SK-N-SH (cell line): ENCODE measurements at regions not wholly inside any gene's neighbourhood (a gene's known extent, or its start where the extent isn't known, plus 50 kb on each side); places are given as distances from the start of the nearest gene placed in this dataset.

ENCODE experiments used
- CTCF ChIA-PET: fragments of 300-600, 350-600 bp; formaldehyde crosslinking; extraction: SDS; loops from one replicate; lab custom pipeline; 2021; lab: Yijun Ruan, JAX
- POLR2A ChIA-PET: fragments of 350-600 bp; sonication (Branson Sonifier 250); formaldehyde crosslinking; extraction: SDS; loops from one replicate; lab custom pipeline; 2020; ENCODE audit warnings: antibody characterized with exemption, inconsistent platforms; lab: Yijun Ruan, JAX
- DNase-seq: peaks from one replicate; pipeline ENCODE4 v3.0.0; 2012
- H2AFZ ChIP-seq: fragments of 200-600 bp; sonication (generic); 2 replicates; pipeline ENCODE4 v1.8.1; 2016; ENCODE audit warnings: antibody characterized with exemption, mild to moderate bottlenecking, low read depth
- H3F3A ChIP-seq: fragments of 200-600 bp; sonication (generic); replicated peaks from 2 replicates; pipeline ENCODE3; 2016; ENCODE audit warnings: antibody characterized with exemption, mild to moderate bottlenecking; ENCODE audit not compliant: insufficient read depth
- H3K27ac ChIP-seq, 2 experiments: fragments of 200-500 bp in 1 of 2; fragments of 200-600 bp in 1 of 2; sonication (Bioruptor generic) in 1 of 2; sonication (generic), shearing (Covaris generic) in 1 of 2; 2 replicates each; pipeline versions ENCODE4 v1.5.1 to v1.6.1; 2014 to 2016; ENCODE audit warnings: low read depth in 2 of 2, inconsistent platforms in 1 of 2, low read length in 1 of 2, mild to moderate bottlenecking in 1 of 2, mixed read lengths in 1 of 2
- H3K27me3 ChIP-seq: fragments of 200-600 bp; sonication (generic), shearing (Covaris generic); 2 replicates; pipeline ENCODE4 v1.6.1; 2016; ENCODE audit warnings: mixed run types; ENCODE audit not compliant: insufficient read depth
- H3K36me3 ChIP-seq, 2 experiments: fragments of 200-500 bp in 1 of 2; fragments of 200-600 bp in 1 of 2; sonication (Bioruptor generic) in 1 of 2; sonication (generic) in 1 of 2; replicated peaks in 1 of 2; 2 replicates each; pipeline versions ENCODE3 to v1.5.1; 2014 to 2016; ENCODE audit warnings: low read length in 1 of 2, mild to moderate bottlenecking in 1 of 2; ENCODE audit not compliant: insufficient read depth in 2 of 2, control insufficient read depth in 1 of 2
- H3K4me1 ChIP-seq, 2 experiments: fragments of 200-500 bp in 1 of 2; fragments of 200-600 bp in 1 of 2; sonication (Bioruptor generic) in 1 of 2; sonication (generic), shearing (Covaris generic) in 1 of 2; 2 replicates each; pipeline versions ENCODE4 v1.5.1 to v1.6.1; 2014 to 2016; ENCODE audit warnings: low read depth in 1 of 2, low read length in 1 of 2, mixed run types in 1 of 2; ENCODE audit not compliant: insufficient read depth in 2 of 2, control insufficient read depth in 1 of 2
- H3K4me2 ChIP-seq: fragments of 200-600 bp; sonication (generic), shearing (Covaris generic); 2 replicates; pipeline ENCODE4 v1.6.1; 2017; ENCODE audit warnings: mixed run types
- H3K4me3 ChIP-seq, 2 experiments: fragments of 200-500 bp in 1 of 2; fragments of 200-600 bp in 1 of 2; sonication (Bioruptor generic) in 1 of 2; sonication (generic), shearing (Covaris generic) in 1 of 2; 2 replicates each; pipeline versions ENCODE4 v1.5.1 to v1.8.1; 2014 to 2016; ENCODE audit warnings: low read depth in 2 of 2, inconsistent platforms in 1 of 2, low read length in 1 of 2, mild to moderate bottlenecking in 1 of 2, mixed read lengths in 1 of 2, moderate library complexity in 1 of 2
- H3K79me2 ChIP-seq: fragments of 200-600 bp; sonication (generic); 2 replicates; pipeline ENCODE4 v1.8.1; 2017; ENCODE audit warnings: mild to moderate bottlenecking; ENCODE audit not compliant: insufficient read depth
- H3K9ac ChIP-seq: fragments of 200-600 bp; sonication (generic); 2 replicates; pipeline ENCODE4 v1.6.1; 2017; ENCODE audit warnings: mixed run types
- H3K9me2 ChIP-seq: fragments of 200-600 bp; sonication (generic); 2 replicates; pipeline ENCODE4 v1.6.1; 2017; ENCODE audit warnings: mixed run types
- H3K9me3 ChIP-seq: fragments of 200-600 bp; sonication (generic); 2 replicates; pipeline ENCODE4 v1.6.1; 2017; ENCODE audit warnings: mixed run types, mild to moderate bottlenecking, moderate library complexity
- H4K20me1 ChIP-seq: fragments of 200-600 bp; sonication (generic); 2 replicates; pipeline ENCODE4 v1.6.1; 2017; ENCODE audit warnings: mild to moderate bottlenecking, mixed run types; ENCODE audit not compliant: insufficient read depth
- CHD2 ChIP-seq: fragments of 150-350 bp; IDR thresholded peaks from 2 replicates; pipeline ENCODE4 v1.6.1; 2018; ENCODE audit warnings: low read length; ENCODE audit not compliant: partially characterized antibody
- ELF1 ChIP-seq: IDR thresholded peaks from 2 replicates; pipeline ENCODE4 v1.4.0; 2012
- EP300 ChIP-seq, 2 experiments: IDR thresholded peaks; 2 replicates each; pipeline versions ENCODE4 v1.4.0 to v1.6.1; 2012; ENCODE audit warnings: borderline replicate concordance in 1 of 2, low read depth in 1 of 2, low read length in 1 of 2
- EZH2phosphoT487 ChIP-seq: fragments of 200-600 bp; sonication (generic); IDR thresholded peaks from 2 replicates; pipeline ENCODE4 v1.6.1; 2017; ENCODE audit warnings: low read depth, mixed run types, mild to moderate bottlenecking, antibody characterized with exemption, moderate library complexity, borderline replicate concordance
- FOSL2 ChIP-seq: IDR thresholded peaks from 2 replicates; pipeline ENCODE4 v1.4.0; 2012; ENCODE audit warnings: low read depth, mild to moderate bottlenecking, moderate library complexity, borderline replicate concordance
- FOXJ3 ChIP-seq: sonication (generic); formaldehyde crosslinking; IDR thresholded peaks from 2 replicates; pipeline ENCODE4 v1.5.1; 2020; ENCODE audit warnings: mild to moderate bottlenecking, missing genetic modification reagents
- GABPA ChIP-seq: IDR thresholded peaks from 2 replicates; pipeline ENCODE4 v1.4.0; 2012; ENCODE audit warnings: low read depth, mild to moderate bottlenecking
- MEF2A ChIP-seq: IDR thresholded peaks from 2 replicates; pipeline ENCODE4 v1.4.0; 2012; ENCODE audit warnings: low read depth, borderline replicate concordance
- MXI1 ChIP-seq: IDR thresholded peaks from 2 replicates; pipeline ENCODE4 v1.6.1; 2012; ENCODE audit warnings: mild to moderate bottlenecking, low read depth, low read length, improper control_type of control experiment
- POLR2AphosphoS5 ChIP-seq: IDR thresholded peaks from 2 replicates; pipeline ENCODE4 v1.6.1; 2012; ENCODE audit warnings: low read depth, low read length
- RAD21 ChIP-seq: IDR thresholded peaks from 2 replicates; pipeline ENCODE4 v1.6.1; 2012; ENCODE audit warnings: mild to moderate bottlenecking, low read length
- RCOR1 ChIP-seq: fragments of 150-350 bp; IDR thresholded peaks from 2 replicates; pipeline ENCODE4 v1.6.1; 2017; ENCODE audit warnings: antibody characterized with exemption, low read length
- RFX5 ChIP-seq: IDR thresholded peaks from 2 replicates; pipeline ENCODE4 v1.6.1; 2012; ENCODE audit warnings: mild to moderate bottlenecking, improper control_type of control experiment, low read length
- RXRA ChIP-seq: IDR thresholded peaks from 2 replicates; pipeline ENCODE4 v1.4.0; 2012; ENCODE audit warnings: low read depth, mild to moderate bottlenecking, borderline replicate concordance
- SIN3A ChIP-seq: IDR thresholded peaks from 2 replicates; pipeline ENCODE4 v1.6.1; 2012; ENCODE audit warnings: low read depth, mild to moderate bottlenecking, low read length, moderate library complexity, borderline replicate concordance
- SMC3 ChIP-seq: IDR thresholded peaks from 2 replicates; pipeline ENCODE4 v1.6.1; 2012; ENCODE audit warnings: low read depth, low read length, improper control_type of control experiment
- TAF1 ChIP-seq: IDR thresholded peaks from 2 replicates; pipeline ENCODE4 v1.6.1; 2012; ENCODE audit warnings: low read depth, mild to moderate bottlenecking, low read length, moderate library complexity, borderline replicate concordance
- TCF12 ChIP-seq: IDR thresholded peaks from 2 replicates; pipeline ENCODE4 v1.4.0; 2012
- TEAD4 ChIP-seq: IDR thresholded peaks from 2 replicates; pipeline ENCODE4 v1.4.0; 2012; ENCODE audit warnings: mild to moderate bottlenecking, borderline replicate concordance; ENCODE audit not compliant: insufficient read depth
- WGBS: methylation state at CpG from one replicate; pipeline ENCODE4 v1.1.6; 2017; ENCODE audit warnings: low lambda C conversion rate; 5-methylcytosine and 5-hydroxymethylcytosine counted together
- TF ChIP-seq, protein P1 (sequence below): IDR thresholded peaks from 2 replicates; pipeline ENCODE4 v1.4.0; 2012; ENCODE audit warnings: low read depth, borderline replicate concordance
- TF ChIP-seq, protein P2 (sequence below): IDR thresholded peaks from 2 replicates; pipeline ENCODE4 v1.4.0; 2012; ENCODE audit warnings: low read depth
- TF ChIP-seq, protein P3 (sequence below): fragments of 150-350 bp; IDR thresholded peaks from 2 replicates; pipeline ENCODE4 v1.6.1; 2017; ENCODE audit warnings: antibody characterized with exemption, low read length, low read depth, borderline replicate concordance
- TF ChIP-seq, protein P4 (sequence below): IDR thresholded peaks from 2 replicates; pipeline ENCODE4; 2012
- TF ChIP-seq, protein P5 (sequence below): fragments of 150-350 bp; IDR thresholded peaks from 2 replicates; pipeline ENCODE4 v1.6.1; 2016; ENCODE audit warnings: mild to moderate bottlenecking, low read depth, low read length
- TF ChIP-seq, protein P6 (sequence below): fragments of 200-600 bp; sonication (generic); IDR thresholded peaks from 2 replicates; pipeline ENCODE4 v1.6.1; 2017; ENCODE audit warnings: antibody characterized with exemption, mild to moderate bottlenecking, moderate library complexity

DNA sequence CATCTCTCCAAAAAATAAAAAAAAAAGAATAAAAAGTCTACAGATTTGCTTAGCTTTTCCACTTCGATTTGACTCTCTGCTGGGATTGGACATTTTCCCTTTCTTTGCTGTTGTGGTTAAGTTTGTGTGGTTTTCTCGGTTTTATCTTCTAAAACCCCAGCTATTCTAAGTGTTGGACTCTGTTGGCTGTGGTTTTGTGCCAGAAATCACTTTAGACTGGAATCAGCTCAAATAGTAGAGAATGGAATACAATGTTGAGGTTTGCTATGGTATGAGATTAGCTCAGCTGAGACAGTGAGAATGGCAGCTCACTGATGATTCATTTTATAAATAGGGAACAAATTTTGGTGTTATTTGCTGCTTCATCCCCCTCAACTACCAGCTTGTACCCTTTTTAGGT is 116.0 kb downstream of the BUB3 start (continued):
- TF ChIP-seq, protein P1, sequence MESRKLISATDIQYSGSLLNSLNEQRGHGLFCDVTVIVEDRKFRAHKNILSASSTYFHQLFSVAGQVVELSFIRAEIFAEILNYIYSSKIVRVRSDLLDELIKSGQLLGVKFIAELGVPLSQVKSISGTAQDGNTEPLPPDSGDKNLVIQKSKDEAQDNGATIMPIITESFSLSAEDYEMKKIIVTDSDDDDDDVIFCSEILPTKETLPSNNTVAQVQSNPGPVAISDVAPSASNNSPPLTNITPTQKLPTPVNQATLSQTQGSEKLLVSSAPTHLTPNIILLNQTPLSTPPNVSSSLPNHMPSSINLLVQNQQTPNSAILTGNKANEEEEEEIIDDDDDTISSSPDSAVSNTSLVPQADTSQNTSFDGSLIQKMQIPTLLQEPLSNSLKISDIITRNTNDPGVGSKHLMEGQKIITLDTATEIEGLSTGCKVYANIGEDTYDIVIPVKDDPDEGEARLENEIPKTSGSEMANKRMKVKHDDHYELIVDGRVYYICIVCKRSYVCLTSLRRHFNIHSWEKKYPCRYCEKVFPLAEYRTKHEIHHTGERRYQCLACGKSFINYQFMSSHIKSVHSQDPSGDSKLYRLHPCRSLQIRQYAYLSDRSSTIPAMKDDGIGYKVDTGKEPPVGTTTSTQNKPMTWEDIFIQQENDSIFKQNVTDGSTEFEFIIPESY, result no peak
- TF ChIP-seq TCF12 (no peak), MEF2A (no peak), MXI1 (no peak), TAF1 (no peak), TEAD4 (no peak), FOSL2 (no peak), ELF1 (no peak), RFX5 (no peak)
- TF ChIP-seq, all 33 proteins: peak for 0

DNA sequence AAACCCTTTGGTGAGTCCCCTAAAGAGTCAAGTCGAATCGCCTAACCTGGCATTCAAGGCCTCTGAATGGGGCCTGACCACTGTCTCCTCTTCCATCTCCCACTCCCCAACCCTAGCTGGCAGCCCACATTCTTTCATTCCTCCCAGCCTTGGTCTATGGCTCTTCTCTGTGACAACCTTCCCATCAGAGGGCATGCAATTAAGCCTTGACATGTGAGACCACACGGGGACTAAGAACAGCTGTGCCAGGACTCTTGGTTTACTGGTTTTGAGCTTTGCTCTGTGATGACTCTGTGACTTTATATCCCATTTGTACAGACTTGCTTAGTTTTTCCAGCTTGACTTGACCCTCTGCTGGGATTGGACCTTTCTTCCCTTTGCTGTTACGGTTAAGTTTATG is 116.6 kb downstream of the BUB3 start:
- H4K20me1 ChIP-seq, result no peaks in the 10 kb centered on the region
- H3K4me2 ChIP-seq, result no peak overlapping the region
- no peaks in the 10 kb centered on the region for H3K9me2 ChIP-seq
- TF ChIP-seq RXRA (no peak), MXI1 (no peak), RCOR1 (no peak), TCF12 (no peak), POLR2AphosphoS5 (no peak), SIN3A (no peak), SMC3 (no peak), FOXJ3 (no peak), GABPA (no peak), EP300 (IDR thresholded peaks at IDR 0.05; ENCODE audit: borderline replicate concordance in 1 of 2, low read depth in 1 of 2, low read length in 1 of 2) (no peak), CHD2 (no peak), EZH2phosphoT487 (no peak), FOSL2 (no peak), RAD21 (no peak), MEF2A (no peak)
- TF ChIP-seq, protein P2, sequence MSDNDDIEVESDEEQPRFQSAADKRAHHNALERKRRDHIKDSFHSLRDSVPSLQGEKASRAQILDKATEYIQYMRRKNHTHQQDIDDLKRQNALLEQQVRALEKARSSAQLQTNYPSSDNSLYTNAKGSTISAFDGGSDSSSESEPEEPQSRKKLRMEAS, result no peak
- TF ChIP-seq, protein P3, sequence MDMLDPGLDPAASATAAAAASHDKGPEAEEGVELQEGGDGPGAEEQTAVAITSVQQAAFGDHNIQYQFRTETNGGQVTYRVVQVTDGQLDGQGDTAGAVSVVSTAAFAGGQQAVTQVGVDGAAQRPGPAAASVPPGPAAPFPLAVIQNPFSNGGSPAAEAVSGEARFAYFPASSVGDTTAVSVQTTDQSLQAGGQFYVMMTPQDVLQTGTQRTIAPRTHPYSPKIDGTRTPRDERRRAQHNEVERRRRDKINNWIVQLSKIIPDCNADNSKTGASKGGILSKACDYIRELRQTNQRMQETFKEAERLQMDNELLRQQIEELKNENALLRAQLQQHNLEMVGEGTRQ, result no peak
- TF ChIP-seq, protein P4, sequence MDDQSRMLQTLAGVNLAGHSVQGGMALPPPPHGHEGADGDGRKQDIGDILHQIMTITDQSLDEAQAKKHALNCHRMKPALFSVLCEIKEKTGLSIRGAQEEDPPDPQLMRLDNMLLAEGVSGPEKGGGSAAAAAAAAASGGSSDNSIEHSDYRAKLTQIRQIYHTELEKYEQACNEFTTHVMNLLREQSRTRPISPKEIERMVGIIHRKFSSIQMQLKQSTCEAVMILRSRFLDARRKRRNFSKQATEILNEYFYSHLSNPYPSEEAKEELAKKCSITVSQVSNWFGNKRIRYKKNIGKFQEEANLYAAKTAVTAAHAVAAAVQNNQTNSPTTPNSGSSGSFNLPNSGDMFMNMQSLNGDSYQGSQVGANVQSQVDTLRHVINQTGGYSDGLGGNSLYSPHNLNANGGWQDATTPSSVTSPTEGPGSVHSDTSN, result no peak
- TF ChIP-seq, protein P5, sequence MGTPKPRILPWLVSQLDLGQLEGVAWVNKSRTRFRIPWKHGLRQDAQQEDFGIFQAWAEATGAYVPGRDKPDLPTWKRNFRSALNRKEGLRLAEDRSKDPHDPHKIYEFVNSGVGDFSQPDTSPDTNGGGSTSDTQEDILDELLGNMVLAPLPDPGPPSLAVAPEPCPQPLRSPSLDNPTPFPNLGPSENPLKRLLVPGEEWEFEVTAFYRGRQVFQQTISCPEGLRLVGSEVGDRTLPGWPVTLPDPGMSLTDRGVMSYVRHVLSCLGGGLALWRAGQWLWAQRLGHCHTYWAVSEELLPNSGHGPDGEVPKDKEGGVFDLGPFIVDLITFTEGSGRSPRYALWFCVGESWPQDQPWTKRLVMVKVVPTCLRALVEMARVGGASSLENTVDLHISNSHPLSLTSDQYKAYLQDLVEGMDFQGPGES, result no peak
- TF ChIP-seq, protein P6, sequence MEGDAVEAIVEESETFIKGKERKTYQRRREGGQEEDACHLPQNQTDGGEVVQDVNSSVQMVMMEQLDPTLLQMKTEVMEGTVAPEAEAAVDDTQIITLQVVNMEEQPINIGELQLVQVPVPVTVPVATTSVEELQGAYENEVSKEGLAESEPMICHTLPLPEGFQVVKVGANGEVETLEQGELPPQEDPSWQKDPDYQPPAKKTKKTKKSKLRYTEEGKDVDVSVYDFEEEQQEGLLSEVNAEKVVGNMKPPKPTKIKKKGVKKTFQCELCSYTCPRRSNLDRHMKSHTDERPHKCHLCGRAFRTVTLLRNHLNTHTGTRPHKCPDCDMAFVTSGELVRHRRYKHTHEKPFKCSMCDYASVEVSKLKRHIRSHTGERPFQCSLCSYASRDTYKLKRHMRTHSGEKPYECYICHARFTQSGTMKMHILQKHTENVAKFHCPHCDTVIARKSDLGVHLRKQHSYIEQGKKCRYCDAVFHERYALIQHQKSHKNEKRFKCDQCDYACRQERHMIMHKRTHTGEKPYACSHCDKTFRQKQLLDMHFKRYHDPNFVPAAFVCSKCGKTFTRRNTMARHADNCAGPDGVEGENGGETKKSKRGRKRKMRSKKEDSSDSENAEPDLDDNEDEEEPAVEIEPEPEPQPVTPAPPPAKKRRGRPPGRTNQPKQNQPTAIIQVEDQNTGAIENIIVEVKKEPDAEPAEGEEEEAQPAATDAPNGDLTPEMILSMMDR, result no peak
- H3K27me3 ChIP-seq, result no peaks in the 10 kb centered on the region
- POLR2A ChIA-PET, result no interaction called here
- no peak overlapping the region for H3K4me3 ChIP-seq
- no peaks in the 10 kb centered on the region for H3F3A ChIP-seq
- no peaks in the 10 kb centered on the region for H3K4me1 ChIP-seq
- H3K79me2 ChIP-seq, result no peaks in the 10 kb centered on the region
- H3K36me3 ChIP-seq, result no peaks in the 10 kb centered on the region
- H3K9ac ChIP-seq, result no peak overlapping the region
- 34% methylated on average over 4 of the region's 4 CpGs for WGBS
- H2AFZ ChIP-seq, result no peak overlapping the region
- no peak overlapping the region for H3K27ac ChIP-seq
- H3K9me3 ChIP-seq, result no peaks in the 10 kb centered on the region
- CTCF ChIA-PET, result interaction anchor here (0.8 to 1.0 kb wide), 2 partner anchors 13 to 30 kb away, joined by 3 read pairs; no protein-coding TSS in a partner anchor
- DNase-seq, result no peak
